ACC112 (cell line): ENCODE measurements at regions not wholly inside any gene's neighbourhood (a gene's known extent, or its start where the extent isn't known, plus 50 kb on each side); places are given as distances from the start of the nearest gene placed in this dataset.

Experiments used
- H2AFZ ChIP-seq: fragments of 200-600 bp; sonication (generic); one replicate; pipeline ENCODE4 v1.6.0; 2017; ENCODE audit warnings: antibody characterized with exemption, low read length; ENCODE audit not compliant: unreplicated experiment
- H3K27ac ChIP-seq: fragments of 200-600 bp; sonication (generic); 2 replicates; pipeline ENCODE4 v1.5.1; 2014; ENCODE audit warnings: low read depth, mild to moderate bottlenecking, antibody characterized with exemption, low read length, moderate library complexity
- H3K27me3 ChIP-seq: fragments of 200-600 bp; sonication (generic); 2 replicates; pipeline ENCODE4 v1.6.1; 2014; ENCODE audit warnings: mild to moderate bottlenecking, antibody characterized with exemption, low read length, moderate library complexity, mixed read lengths; ENCODE audit not compliant: insufficient read depth
- H3K36me3 ChIP-seq: fragments of 200-600 bp; sonication (generic); 2 replicates; pipeline ENCODE4 v1.6.1; 2016; ENCODE audit warnings: mild to moderate bottlenecking, antibody characterized with exemption, low read length, moderate library complexity, mixed read lengths; ENCODE audit not compliant: insufficient read depth
- H3K4me1 ChIP-seq: fragments of 200-600 bp; sonication (generic); one replicate; pipeline ENCODE4 v1.6.1; 2016; ENCODE audit warnings: low read length, mixed read lengths; ENCODE audit not compliant: insufficient read depth, unreplicated experiment, control insufficient read depth
- H3K4me3 ChIP-seq: fragments of 200-600 bp; sonication (generic); 2 replicates; pipeline ENCODE4 v1.5.1; 2014; ENCODE audit warnings: mild to moderate bottlenecking, low read depth, low read length
- H3K79me2 ChIP-seq: fragments of 200-600 bp; sonication (generic); one replicate; pipeline ENCODE4 v1.6.0; 2016; ENCODE audit warnings: low read length; ENCODE audit not compliant: control insufficient read depth, unreplicated experiment, insufficient read depth

DNA sequence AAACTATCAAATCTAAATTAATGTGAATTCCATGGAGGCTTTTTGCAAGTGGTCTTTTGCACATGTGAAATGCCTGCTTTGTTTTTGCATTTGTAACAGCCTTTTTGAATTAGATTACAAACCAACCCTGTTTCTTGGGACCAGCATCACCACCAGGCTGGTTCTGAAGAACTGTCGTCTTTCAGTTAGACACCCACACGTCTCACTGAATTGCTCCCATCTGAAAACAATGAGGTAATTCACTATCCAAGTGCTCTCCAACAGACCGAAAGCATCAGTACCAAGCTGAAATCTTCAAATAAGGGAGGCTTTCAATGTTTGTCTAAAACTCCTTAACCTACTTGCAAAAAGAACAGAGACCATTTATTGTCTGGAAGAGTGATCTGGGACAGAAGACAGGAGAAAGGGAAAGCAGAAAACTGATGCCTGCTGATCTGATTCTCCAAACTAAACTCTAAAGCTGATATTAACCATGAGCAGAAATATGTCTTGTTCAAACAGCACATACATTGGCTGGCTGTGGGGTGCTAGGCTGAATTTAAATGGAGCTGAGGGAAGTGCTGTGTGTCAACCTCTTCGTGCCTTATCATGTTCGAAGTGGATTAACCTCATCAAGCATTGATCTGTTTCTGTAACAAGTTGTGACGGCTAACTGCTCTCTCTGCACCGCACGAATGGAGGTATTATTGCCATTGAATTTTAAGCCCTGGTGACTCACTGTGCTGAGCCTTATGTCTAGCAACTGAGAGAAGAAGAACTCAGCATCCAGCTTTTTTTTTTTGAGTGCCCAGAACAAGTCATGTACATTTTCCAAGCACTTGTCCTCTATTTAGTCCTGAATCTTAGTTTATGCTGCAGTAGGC, 213.7 kb upstream of the P2RY1 start:
- Histone ChIP-seq H3K4me1 (no peaks in the 10 kb centered on the region), H3K36me3 (no peaks in the 10 kb centered on the region), H3K27me3 (peaks cover 18% of the 10 kb centered on the region; the same call in 1 of the 2 replicates), H2AFZ (no peak overlapping the region), H3K27ac (no peak overlapping the region), H3K79me2 (no peaks in the 10 kb centered on the region), H3K4me3 (no peak overlapping the region)

- no peaks in the 10 kb centered on the region for H3K4me1 ChIP-seq
Observed at GRCh38 chr3:152621967-152622810, 212.7 kb upstream of the P2RY1 start.

GRCh38 chr3:152622811-152623167, 212.1 kb upstream of the P2RY1 start:
- Histone ChIP-seq H3K4me1 (no peaks in the 10 kb centered on the region), H3K27me3 (peaks cover 18% of the 10 kb centered on the region; the same call in 1 of the 2 replicates), H3K4me3 (no peak overlapping the region), H3K27ac (no peak overlapping the region), H2AFZ (no peak overlapping the region), H3K36me3 (no peaks in the 10 kb centered on the region), H3K79me2 (no peaks in the 10 kb centered on the region)

More at GRCh38 chr3:152621967-152622810, 212.7 kb upstream of the P2RY1 start:
- Histone ChIP-seq H3K27ac (no peak overlapping the region), H3K36me3 (no peaks in the 10 kb centered on the region), H2AFZ (no peak overlapping the region), H3K27me3 (peaks cover 18% of the 10 kb centered on the region; the same call in 1 of the 2 replicates), H3K79me2 (no peaks in the 10 kb centered on the region), H3K4me3 (no peak overlapping the region)

DNA sequence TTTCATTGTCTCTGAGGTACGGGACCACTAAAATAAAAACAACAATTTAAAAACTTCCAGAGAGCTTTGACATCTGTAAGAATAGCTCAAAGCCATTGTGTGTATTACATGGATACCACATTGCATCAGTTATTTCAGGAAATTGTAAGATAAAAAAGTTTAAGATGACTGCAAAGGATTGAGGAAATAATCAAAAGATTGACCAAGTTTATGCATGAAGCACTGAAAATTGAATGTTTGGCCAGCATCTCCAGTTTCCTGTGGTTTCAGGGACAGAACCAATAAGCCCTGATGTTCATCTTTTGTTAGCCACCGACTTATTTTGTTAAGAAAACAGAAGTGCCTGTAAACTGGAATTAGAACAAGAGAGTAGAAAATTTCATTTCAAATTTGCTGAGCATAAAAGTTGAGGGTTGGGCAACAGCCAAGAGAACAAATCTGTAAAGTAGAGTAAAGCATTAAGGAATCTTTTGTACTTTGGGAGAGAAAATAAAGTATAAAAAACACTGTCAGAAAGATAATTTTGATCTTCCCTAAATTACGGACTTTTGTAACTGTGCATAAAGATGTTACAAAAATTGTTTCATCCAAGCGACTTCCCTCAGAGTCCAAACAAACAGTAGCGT, 211.5 kb upstream of the P2RY1 start:
- Histone ChIP-seq H3K36me3 (no peaks in the 10 kb centered on the region), H3K27ac (no peak overlapping the region), H3K4me3 (no peak overlapping the region), H3K79me2 (no peaks in the 10 kb centered on the region), H3K27me3 (peaks cover 18% of the 10 kb centered on the region; the same call in 1 of the 2 replicates), H3K4me1 (no peaks in the 10 kb centered on the region), H2AFZ (no peak overlapping the region)

DNA sequence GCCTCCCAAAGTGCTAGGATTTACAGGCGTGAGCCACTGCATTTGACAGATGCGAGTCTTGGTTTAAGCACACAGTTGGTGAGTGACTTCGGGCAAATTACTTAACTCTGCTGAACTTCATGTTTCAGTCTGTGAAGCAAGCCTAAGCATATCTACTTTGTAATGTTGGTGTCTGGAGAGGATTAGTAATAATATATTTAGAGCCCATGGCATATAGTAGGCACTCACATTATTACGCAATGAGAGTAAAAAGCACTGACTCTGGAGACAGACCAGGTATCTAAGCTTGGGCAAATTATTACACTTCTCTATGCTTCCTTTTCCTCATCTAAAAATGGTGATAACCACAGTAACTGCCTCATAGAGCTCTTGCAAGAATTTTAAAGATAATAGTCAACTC, 208.7 kb upstream of the P2RY1 start:
- Histone ChIP-seq H3K79me2 (no peaks in the 10 kb centered on the region), H3K36me3 (no peaks in the 10 kb centered on the region), H2AFZ (no peak overlapping the region), H3K4me3 (no peak overlapping the region), H3K27ac (no peak overlapping the region), H3K27me3 (peaks cover 15% of the 10 kb centered on the region; the same call in 1 of the 2 replicates), H3K4me1 (no peaks in the 10 kb centered on the region)

GRCh38 chr3:152628496-152628895, 206.4 kb upstream of the P2RY1 start:
- Histone ChIP-seq H2AFZ (peak overlapping the region; percentile 20), H3K4me1 (no peaks in the 10 kb centered on the region), H3K36me3 (no peaks in the 10 kb centered on the region), H3K27me3 (peaks cover 9% of the 10 kb centered on the region; the same call in 1 of the 2 replicates), H3K27ac (no peak overlapping the region), H3K79me2 (no peaks in the 10 kb centered on the region), H3K4me3 (no peak overlapping the region)

- no peaks in the 10 kb centered on the region for H3K79me2 ChIP-seq
- no peaks in the 10 kb centered on the region for H3K27me3 ChIP-seq
- H3K27ac ChIP-seq: no peak overlapping the region
- no peak overlapping the region for H2AFZ ChIP-seq
- H3K4me1 ChIP-seq: no peaks in the 10 kb centered on the region
- no peaks in the 10 kb centered on the region for H3K36me3 ChIP-seq
- H3K4me3 ChIP-seq: no peak overlapping the region
Observed at GRCh38 chr3:152629363-152630122, 205.4 kb upstream of the P2RY1 start.

- no peaks in the 10 kb centered on the region for H3K4me1 ChIP-seq
- H3K36me3 ChIP-seq: no peaks in the 10 kb centered on the region
- H3K27me3 ChIP-seq: no peaks in the 10 kb centered on the region; the same call in 1 of the 2 replicates
- H3K27ac ChIP-seq: no peak overlapping the region
- H2AFZ ChIP-seq: no peak overlapping the region
- no peak overlapping the region for H3K4me3 ChIP-seq
- no peaks in the 10 kb centered on the region for H3K79me2 ChIP-seq
Observed at GRCh38 chr3:152635389-152635788, 199.5 kb upstream of the P2RY1 start.

DNA sequence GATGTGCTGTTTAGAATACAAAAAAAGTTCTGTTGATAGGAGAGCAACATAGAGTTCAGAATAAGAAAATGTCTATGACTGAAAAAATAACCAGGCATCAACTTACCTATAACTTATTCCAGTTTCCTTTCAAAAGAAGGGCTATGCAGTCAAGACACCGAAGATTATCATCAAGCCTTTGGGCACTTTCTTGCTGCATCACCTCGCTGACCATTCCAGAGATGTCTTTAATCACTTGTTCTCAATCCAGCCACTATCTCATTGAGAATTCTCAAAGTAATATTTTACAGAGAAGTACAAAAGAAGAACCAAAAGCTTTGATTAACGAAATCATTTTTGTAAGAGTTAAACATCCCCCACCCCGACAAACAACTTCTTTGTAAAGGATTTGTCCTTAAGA, 198.3 kb upstream of the P2RY1 start:
- no peak overlapping the region for H3K4me3 ChIP-seq
- H3K27me3 ChIP-seq: no peaks in the 10 kb centered on the region; the same call in 1 of the 2 replicates
- H3K36me3 ChIP-seq: no peaks in the 10 kb centered on the region
- no peaks in the 10 kb centered on the region for H3K4me1 ChIP-seq
- H3K27ac ChIP-seq: no peak overlapping the region
- H3K79me2 ChIP-seq: no peaks in the 10 kb centered on the region
- H2AFZ ChIP-seq: no peak overlapping the region

DNA sequence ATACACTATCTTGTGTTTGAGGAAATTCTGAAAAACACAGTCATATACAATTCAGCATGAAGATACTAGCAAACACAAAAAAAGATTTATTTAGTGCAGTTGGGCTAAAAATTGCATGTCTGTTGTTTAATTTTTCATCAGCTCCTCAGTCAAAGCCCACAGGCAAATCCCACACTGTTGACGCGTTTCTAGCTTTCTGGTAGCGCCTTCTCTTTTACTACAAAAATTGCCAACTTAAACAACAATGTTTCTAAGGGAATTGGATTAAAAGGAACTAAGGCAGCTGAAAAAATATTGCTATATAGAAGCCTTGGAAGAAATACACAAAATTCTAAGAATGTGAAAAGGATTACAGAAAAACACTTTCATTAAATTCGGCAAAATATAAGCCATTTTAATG, 196.7 kb upstream of the P2RY1 start:
- no peaks in the 10 kb centered on the region; the same call in 1 of the 2 replicates for H3K27me3 ChIP-seq
- no peak overlapping the region for H3K27ac ChIP-seq
- H3K4me3 ChIP-seq: no peak overlapping the region
- no peaks in the 10 kb centered on the region for H3K36me3 ChIP-seq
- no peak overlapping the region for H2AFZ ChIP-seq
- H3K79me2 ChIP-seq: no peaks in the 10 kb centered on the region
- H3K4me1 ChIP-seq: no peaks in the 10 kb centered on the region
